NCI-H2171 (cell line): ENCODE measurements at regions not wholly inside any gene's neighbourhood (a gene's known extent, or its start where the extent isn't known, plus 50 kb on each side); places are given as distances from the start of the nearest gene placed in this dataset.
A peak's percentile ranks its signal among the peaks of the same experiment; 100 is the strongest.

Experiments
- DNase-seq: peaks from one replicate; lab custom pipeline; 2025; lab: John Stamatoyannopoulos, UW

DNA sequence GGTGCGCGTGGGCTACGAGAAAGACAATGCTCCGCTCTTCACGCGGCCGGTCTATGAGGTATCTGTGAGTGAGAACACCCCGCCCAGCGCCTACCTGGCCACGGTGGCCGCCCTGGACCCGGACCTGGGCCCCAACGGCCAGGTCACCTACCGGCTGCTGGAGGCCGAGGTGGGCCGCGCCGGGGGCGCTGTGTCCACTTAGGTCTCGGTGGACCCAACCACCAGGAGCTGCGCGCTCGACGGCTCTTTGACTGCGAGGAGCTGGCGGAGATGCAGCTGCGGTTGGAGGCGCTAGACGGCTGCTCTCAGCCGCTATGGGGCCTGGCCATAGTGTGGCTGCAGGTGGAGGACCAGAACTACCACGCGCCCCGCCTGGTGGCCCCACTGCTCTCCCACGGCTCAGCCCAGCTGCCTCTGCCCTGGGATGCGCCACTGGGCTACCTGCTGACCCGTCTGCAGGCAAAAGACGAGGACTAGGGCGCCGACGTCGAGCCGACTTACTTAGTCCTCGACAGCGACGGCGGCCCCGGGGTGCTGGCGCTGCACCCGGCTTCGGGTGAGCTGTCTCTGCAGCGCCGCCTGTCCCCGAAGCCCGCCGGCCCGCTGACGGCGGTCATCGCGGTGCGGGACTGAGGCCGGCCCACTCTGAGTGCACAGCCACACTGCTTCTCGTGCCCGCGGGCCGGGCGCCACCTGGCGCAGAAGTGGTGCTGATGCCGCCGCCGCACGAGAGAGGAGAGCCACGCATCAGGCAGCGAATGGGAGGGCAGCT is 173.0 kb downstream of the OLFM4 start:
- no peak for DNase-seq

DNA sequence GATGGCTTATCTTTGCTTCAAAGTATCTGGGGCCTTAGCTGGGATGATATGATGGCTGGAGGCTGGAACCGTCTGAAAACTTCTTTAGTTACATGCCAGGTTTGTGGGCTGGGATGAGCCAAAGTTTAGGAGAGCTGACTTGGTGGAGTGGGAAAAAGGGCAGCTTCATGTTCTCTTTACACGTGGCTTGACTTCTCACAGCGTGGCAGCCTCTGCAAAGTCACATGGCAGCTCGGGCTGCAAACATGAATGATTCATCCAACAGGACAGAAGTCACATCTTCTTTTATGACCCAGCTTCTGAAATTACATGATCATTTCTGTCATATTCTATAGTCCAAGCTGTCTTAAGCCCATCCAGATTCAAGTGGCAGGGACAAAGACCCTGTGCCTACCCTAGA is 176.0 kb downstream of the OLFM4 start:
- DNase-seq, result no peak

DNA sequence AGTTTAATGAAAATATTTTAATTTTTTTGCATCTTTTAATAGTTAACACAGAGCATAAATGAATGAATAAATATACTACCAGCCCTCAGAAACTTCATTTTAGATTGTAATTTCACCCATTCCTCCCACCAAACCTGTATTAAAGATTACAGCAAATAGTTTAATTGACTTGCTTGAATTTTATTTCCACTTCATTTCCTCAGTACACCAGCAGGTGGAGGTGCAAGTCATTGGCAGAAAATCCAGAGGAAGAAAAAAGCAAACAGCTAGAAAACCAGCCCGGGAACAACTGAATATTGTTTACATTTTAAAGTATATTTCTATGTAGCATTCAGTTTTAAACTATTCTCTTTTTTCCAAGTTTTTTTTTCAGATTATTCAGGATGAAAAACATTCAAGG is 177.8 kb downstream of the OLFM4 start:
- DNase-seq, result no peak

DNA sequence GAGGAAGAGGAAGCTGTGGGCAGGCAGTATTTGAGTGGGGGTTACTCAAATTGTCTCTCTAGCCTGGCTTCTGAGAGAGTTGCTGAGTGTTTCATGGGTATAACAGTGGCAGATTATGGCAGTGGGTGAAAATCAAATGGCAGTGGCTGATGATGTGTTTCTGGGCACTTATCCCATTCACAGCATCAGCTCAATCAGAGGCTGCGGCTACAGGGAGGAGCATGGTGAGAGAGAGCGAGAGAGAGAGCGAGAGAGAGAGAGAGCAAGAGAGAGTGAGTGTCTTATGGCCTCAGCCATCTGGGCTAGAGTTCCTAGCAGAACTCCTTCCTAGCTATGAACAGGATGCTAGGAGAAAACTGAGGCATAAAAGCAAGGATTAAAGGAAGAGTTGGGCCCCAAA is 178.9 kb downstream of the OLFM4 start:
- DNase-seq, result no peak

DNA sequence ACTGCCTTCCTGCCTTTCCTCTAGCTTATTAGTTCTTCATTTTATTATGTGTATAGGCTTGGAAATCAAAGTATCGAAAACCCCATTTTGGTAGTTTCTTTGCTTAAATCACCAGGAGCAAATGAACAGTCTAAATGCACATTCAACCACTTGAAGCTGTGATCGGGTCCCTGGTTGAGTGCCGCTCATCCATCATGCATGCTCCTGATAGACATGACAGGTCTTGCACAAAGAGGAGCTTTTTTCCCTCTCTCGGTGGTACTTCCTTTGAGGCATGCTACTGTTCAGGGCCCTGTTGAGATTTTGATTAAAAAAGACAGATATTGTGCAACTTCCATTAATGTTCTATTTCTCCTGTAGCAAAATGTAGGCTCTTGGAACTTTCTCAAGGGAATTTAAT is 185.8 kb downstream of the OLFM4 start:
- DNase-seq, result no peak

- no peak for DNase-seq
Observed at GRCh38 chr13:53215563-53215962, 186.9 kb downstream of the OLFM4 start.

GRCh38 chr13:53216773-53217172 is 188.2 kb downstream of the OLFM4 start:
- DNase-seq, result no peak

- DNase-seq, result no peak
Observed at GRCh38 chr13:53217194-53217593, 188.6 kb downstream of the OLFM4 start.

- no peak for DNase-seq
Observed at GRCh38 chr13:53220038-53220437, 191.4 kb downstream of the OLFM4 start.

- no peak for DNase-seq
Observed at GRCh38 chr13:53237696-53238095, 209.1 kb downstream of the OLFM4 start.

GRCh38 chr13:53238261-53238660 is 209.6 kb downstream of the OLFM4 start:
- no peak for DNase-seq

DNA sequence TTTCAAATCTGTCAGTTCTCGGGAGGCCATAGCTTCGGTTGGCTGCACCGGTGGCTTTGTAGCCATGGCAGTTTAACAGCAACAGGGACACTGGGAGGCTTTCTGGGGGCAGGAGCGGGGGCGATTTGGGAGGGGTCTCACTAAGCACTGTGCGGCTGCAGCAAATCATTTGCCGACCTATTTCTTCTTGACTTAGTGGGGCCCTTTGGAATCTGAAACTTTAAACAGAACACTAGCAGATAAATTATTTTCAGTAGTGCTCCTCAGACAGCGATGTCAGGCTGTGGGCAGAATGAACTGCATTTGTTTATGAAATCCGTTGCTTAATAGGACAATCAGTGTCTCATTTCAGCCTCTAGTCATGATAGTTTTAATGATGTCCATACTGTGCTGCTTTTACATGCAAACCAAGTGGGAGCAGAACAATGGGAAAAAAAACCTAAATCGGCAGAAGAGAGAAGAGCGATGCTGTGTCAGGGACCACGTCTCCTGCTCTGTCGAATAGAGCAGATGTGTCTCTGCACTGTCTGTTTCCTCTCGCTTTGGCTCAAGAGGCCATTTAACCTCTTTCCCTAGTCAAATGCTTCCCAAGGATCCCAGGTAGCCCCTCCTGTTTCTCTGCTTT is 211.9 kb downstream of the OLFM4 start:
- no peak for DNase-seq

DNA sequence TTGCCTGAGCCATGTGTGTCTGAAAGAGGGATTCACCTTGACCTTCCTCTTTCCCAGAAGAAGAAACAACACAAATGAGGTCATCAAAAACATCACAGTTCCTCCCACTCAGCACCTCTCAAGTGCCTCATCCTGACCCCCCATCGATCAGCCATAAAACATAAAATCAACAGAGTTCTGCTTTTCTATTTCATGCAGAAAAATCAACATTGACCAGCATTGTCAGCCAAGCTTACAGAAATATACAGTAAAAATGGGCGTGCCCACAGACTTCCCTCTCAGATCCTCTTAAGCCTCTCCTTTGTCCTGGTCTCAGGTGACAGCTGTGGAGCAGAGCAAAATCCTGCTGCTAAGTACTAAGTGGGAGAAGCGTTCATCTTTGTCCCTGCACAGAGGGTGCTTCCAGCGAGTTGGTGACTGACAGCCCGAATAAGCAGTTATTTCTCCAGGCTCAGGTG is 213.3 kb downstream of the OLFM4 start:
- DNase-seq, result peak; percentile 56

DNA sequence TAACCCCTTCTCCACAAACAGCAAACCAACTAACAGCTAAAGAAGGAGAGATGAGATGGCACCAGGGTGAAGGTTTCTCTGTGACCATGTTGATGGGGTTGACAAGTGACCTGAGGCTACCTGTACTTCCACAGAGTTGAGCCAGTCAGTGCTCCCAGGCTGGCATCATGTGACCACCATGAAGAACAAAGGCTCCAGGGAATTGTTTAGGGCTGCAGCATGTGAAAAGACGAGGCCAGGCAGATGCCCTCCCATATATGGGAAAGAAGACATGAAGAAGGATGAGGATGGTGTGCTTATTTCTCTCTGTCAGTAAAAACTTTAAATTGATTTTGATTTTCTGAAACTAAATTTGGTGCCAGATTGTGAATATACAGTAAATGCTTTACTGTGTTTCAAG is 220.6 kb downstream of the OLFM4 start:
- no peak for DNase-seq

DNA sequence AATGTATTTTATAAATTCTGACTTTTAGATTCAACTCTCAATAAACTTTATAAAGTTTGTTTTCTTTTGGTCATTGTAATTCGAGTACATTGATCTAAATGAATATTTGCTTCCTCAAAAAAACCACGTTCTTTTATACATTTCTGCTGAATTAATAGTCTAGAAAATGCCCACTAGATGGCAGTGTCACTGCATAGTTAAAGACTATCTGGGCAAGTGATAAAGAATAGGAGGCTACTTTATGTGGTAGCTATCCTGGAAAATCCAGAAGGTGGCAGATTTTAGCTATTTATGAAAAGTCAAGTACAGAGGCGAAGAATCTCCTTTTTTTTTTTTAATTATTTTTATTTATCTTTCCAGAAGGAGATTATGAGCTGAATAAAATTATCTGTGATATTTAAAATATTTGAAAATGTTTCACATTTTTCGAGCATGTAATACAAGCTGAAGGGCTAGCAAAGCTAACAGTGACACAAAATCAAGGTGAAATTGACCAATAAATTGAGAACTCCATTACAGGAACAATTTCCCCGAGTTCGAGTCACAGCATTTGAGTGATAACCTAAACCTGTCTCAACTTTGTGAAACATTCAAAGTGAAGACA is 221.8 kb downstream of the OLFM4 start:
- peak; percentile 84 for DNase-seq

DNA sequence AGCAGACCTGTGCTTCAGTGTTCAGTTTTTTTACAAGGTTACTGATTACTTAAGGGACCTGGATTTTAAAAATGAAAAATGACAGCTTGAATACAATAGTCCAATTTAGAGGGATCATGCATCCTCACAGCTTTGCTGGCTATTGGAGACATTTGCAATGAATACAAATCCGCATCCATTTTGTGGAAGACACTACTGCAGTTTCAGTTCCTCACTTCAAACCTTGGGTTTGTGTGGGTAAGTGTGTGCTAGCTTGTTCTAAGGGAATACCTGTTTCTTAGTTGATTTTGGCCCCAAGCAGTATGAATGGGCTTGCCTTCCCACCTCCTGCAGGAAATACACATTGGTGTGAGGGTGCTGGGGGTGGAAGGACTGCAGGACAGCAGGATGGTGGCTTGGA is 222.4 kb downstream of the OLFM4 start:
- DNase-seq, result no peak

GRCh38 chr13:53254500-53254899 is 225.9 kb downstream of the OLFM4 start:
- no peak for DNase-seq

GRCh38 chr13:53255795-53256194 is 227.2 kb downstream of the OLFM4 start:
- no peak for DNase-seq

DNA sequence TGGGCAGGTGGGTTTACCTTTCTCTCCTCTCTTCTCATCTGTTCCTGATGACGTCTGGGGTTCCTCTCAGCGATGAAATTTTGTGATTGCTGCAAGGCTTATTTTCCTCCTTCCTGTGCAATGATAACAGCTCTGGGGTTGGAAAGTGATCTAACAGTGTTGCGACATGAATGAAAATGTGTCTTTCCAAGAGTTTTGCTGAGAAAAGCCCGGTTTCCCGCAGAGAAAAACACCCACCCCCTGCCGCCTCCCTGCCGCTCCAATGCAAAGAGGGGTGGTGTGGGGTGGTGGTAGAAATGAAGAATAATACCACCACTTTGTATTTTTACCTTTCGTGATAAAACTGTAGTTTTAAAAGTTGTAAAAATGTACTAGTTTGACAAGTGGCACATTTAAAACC is 232.0 kb downstream of the OLFM4 start:
- DNase-seq, result no peak

GRCh38 chr13:53264751-53265385 is 236.3 kb downstream of the OLFM4 start:
- no peak for DNase-seq

- no peak for DNase-seq
Observed at GRCh38 chr13:53266757-53267156, 238.1 kb downstream of the OLFM4 start.

- DNase-seq, result no peak
Observed at GRCh38 chr13:53269634-53270033, 241.0 kb downstream of the OLFM4 start.

- no peak for DNase-seq
Observed at GRCh38 chr13:53272873-53273272, 244.3 kb downstream of the OLFM4 start.
